NT2/D1 (cell line): ENCODE measurements at regions not wholly inside any gene's neighbourhood (a gene's known extent, or its start where the extent isn't known, plus 50 kb on each side); places are given as distances from the start of the nearest gene placed in this dataset.

Experiments used
- DNase-seq: peaks from one replicate; pipeline ENCODE4 v3.0.0-alpha.2; 2011; ENCODE audit warnings: low read depth, low spot score
- H3K27me3 ChIP-seq: 2 replicates; pipeline ENCODE4 v1.6.0; 2011; ENCODE audit warnings: mild to moderate bottlenecking; ENCODE audit not compliant: insufficient read length, insufficient read depth
- H3K36me3 ChIP-seq: 2 replicates; pipeline ENCODE4 v1.6.1; 2011; ENCODE audit warnings: mild to moderate bottlenecking, low read length, mixed read lengths; ENCODE audit not compliant: insufficient read depth, insufficient read length
- H3K4me1 ChIP-seq: 2 replicates; pipeline ENCODE4 v1.5.1; 2011; ENCODE audit not compliant: insufficient read depth, insufficient read length
- H3K4me3 ChIP-seq: 2 replicates; pipeline ENCODE4 v1.5.1; 2011; ENCODE audit warnings: low read depth; ENCODE audit not compliant: insufficient read length
- H3K9ac ChIP-seq: 2 replicates; pipeline ENCODE4 v1.6.0; 2011; ENCODE audit warnings: low read depth; ENCODE audit not compliant: insufficient read length
- H3K9me3 ChIP-seq: 2 replicates; pipeline ENCODE4 v1.5.1; 2011; ENCODE audit warnings: mild to moderate bottlenecking, low read length; ENCODE audit not compliant: insufficient read depth
- SUZ12 ChIP-seq: IDR thresholded peaks from 2 replicates; pipeline ENCODE4 v1.6.1; 2011; ENCODE audit not compliant: insufficient read length, insufficient read depth; ENCODE audit errors: extremely low read depth
- YY1 ChIP-seq: IDR thresholded peaks from 2 replicates; pipeline ENCODE4 v1.6.1; 2011; ENCODE audit not compliant: insufficient read length, insufficient read depth
- ZNF274 ChIP-seq: IDR thresholded peaks from 2 replicates; pipeline ENCODE4 v1.6.1; 2011; ENCODE audit warnings: mild to moderate bottlenecking, low read depth, low read length

GRCh38 chr3:120512655-120513054, 61.9 kb upstream of the FSTL1 start:
- H3K4me1 ChIP-seq, result no peaks in the 10 kb centered on the region
- no peaks in the 10 kb centered on the region for H3K36me3 ChIP-seq
- H3K9me3 ChIP-seq, result peaks cover 31% of the 10 kb centered on the region
- no peak overlapping the region for H3K9ac ChIP-seq
- H3K27me3 ChIP-seq, result no peaks in the 10 kb centered on the region
- no peak for DNase-seq
- no peak overlapping the region for H3K4me3 ChIP-seq
- TF ChIP-seq ZNF274, result no peak
- TF ChIP-seq YY1, result no peak
- no peak for TF ChIP-seq SUZ12

- H3K4me3 ChIP-seq, result no peak overlapping the region
- peak; percentile 36 for DNase-seq
- TF ChIP-seq YY1 (no peak), ZNF274 (no peak), SUZ12 (no peak)
- H3K4me1 ChIP-seq, result peaks cover 3% of the 10 kb centered on the region
- H3K36me3 ChIP-seq, result no peaks in the 10 kb centered on the region
- H3K9ac ChIP-seq, result no peak overlapping the region
- H3K27me3 ChIP-seq, result no peaks in the 10 kb centered on the region
- peaks cover 32% of the 10 kb centered on the region for H3K9me3 ChIP-seq
These were observed 56.3 kb upstream of the FSTL1 start for GRCh38 chr3:120506828-120507774.

- Histone ChIP-seq H3K27me3 (no peaks in the 10 kb centered on the region), H3K4me1 (peaks cover 3% of the 10 kb centered on the region), H3K9ac (no peak overlapping the region), H3K9me3 (peaks cover 32% of the 10 kb centered on the region), H3K4me3 (no peak overlapping the region), H3K36me3 (no peaks in the 10 kb centered on the region)
- no peak for DNase-seq
- TF ChIP-seq YY1 (no peak), ZNF274 (no peak), SUZ12 (no peak)
These were observed 55.5 kb upstream of the FSTL1 start for GRCh38 chr3:120506076-120506827.

GRCh38 chr3:120503727-120504616, 53.2 kb upstream of the FSTL1 start:
- Histone ChIP-seq H3K9me3 (peaks cover 14% of the 10 kb centered on the region), H3K9ac (peak overlapping the region; percentile 4), H3K27me3 (no peaks in the 10 kb centered on the region), H3K4me3 (no peak overlapping the region), H3K36me3 (no peaks in the 10 kb centered on the region), H3K4me1 (peaks cover 3% of the 10 kb centered on the region)
- peak; percentile 84 for DNase-seq
- TF ChIP-seq YY1, result peak; percentile 15
- TF ChIP-seq SUZ12, result no peak

GRCh38 chr3:120502116-120502515, 51.3 kb upstream of the FSTL1 start:
- H3K4me1 ChIP-seq, result peaks cover 3% of the 10 kb centered on the region
- DNase-seq, result no peak
- H3K4me3 ChIP-seq, result no peak overlapping the region
- no peak for TF ChIP-seq YY1
- no peak for TF ChIP-seq ZNF274
- TF ChIP-seq SUZ12, result no peak
- no peaks in the 10 kb centered on the region for H3K9me3 ChIP-seq
- H3K9ac ChIP-seq, result no peak overlapping the region
- H3K36me3 ChIP-seq, result no peaks in the 10 kb centered on the region
- no peaks in the 10 kb centered on the region for H3K27me3 ChIP-seq
